Caco-2 (cell line): ENCODE measurements at regions not wholly inside any gene's neighbourhood (a gene's known extent, or its start where the extent isn't known, plus 50 kb on each side); places are given as distances from the start of the nearest gene placed in this dataset.
A peak's percentile ranks its signal among the peaks of the same experiment; 100 is the strongest.

Experiments used
- BruUV-seq: library from RNA; stranded (reverse); fragments of 400-500 nt; replicated peaks from 2 replicates; lab custom pipeline; 2021; lab: Mats Ljungman, UMichigan
- CTCF ChIA-PET: fragments of 300-600 bp; sonication (Branson Sonifier 250); formaldehyde crosslinking; loops from one replicate; lab custom pipeline; 2022; ENCODE audit warnings: antibody characterized with exemption; lab: Charles Lee
- POLR2A ChIA-PET: fragments of 300-600 bp; sonication (Branson Sonifier 250); formaldehyde crosslinking; loops from one replicate; lab custom pipeline; 2022; ENCODE audit warnings: antibody characterized with exemption; lab: Charles Lee
- DNase-seq, 2 experiments: peaks; one replicate each; pipeline versions ENCODE4 v3.0.0 to v3.0.0-alpha.2; 2020 to 2022
- H3K27me3 ChIP-seq: replicated peaks from 2 replicates; pipeline ENCODE4 v1.6.0; 2011; ENCODE audit warnings: low read length; ENCODE audit not compliant: control insufficient read depth, insufficient read depth
- H3K36me3 ChIP-seq: 2 replicates; pipeline ENCODE4 v1.5.1; 2011; ENCODE audit warnings: low read length; ENCODE audit not compliant: control insufficient read depth, insufficient read depth
- H3K4me1 ChIP-seq: fragments of 250-450 bp; sonication (Bioruptor Pico); 2 replicates; pipeline ENCODE4 v1.5.1; 2020; ENCODE audit warnings: mild to moderate bottlenecking
- H3K4me3 ChIP-seq: 2 replicates; pipeline ENCODE4 v1.5.1; 2011; ENCODE audit warnings: low read depth, mild to moderate bottlenecking, control low read depth, low read length
- H3K9me3 ChIP-seq: fragments of 250-450 bp; sonication (Bioruptor Pico); 2 replicates; pipeline ENCODE4 v1.5.1; 2020; ENCODE audit warnings: mild to moderate bottlenecking, moderate library complexity
- H3K27ac Mint-ChIP-seq: one replicate; pipeline ENCODE4 v1.8.0; 2022; ENCODE audit warnings: mixed read lengths; ENCODE audit not compliant: unreplicated experiment
- H3K27me3 Mint-ChIP-seq: one replicate; pipeline ENCODE4 v1.8.0; 2022; ENCODE audit warnings: mixed read lengths; ENCODE audit not compliant: insufficient read depth, unreplicated experiment
- H3K36me3 Mint-ChIP-seq: one replicate; pipeline ENCODE4 v1.8.0; 2022; ENCODE audit warnings: mild to moderate bottlenecking, mixed read lengths; ENCODE audit not compliant: insufficient read depth, unreplicated experiment
- H3K4me1 Mint-ChIP-seq: one replicate; pipeline ENCODE4 v1.8.0; 2022; ENCODE audit warnings: low read depth, mixed read lengths; ENCODE audit not compliant: unreplicated experiment
- H3K4me3 Mint-ChIP-seq: one replicate; pipeline ENCODE4 v1.8.0; 2022; ENCODE audit warnings: mild to moderate bottlenecking, moderate library complexity, mixed read lengths; ENCODE audit not compliant: unreplicated experiment
- H3K9me3 Mint-ChIP-seq: one replicate; pipeline ENCODE4 v1.8.0; 2022; ENCODE audit warnings: mixed read lengths; ENCODE audit not compliant: unreplicated experiment
- CTCF ChIP-seq, 2 experiments: fragments of 200-600 bp in 1 of 2; IDR thresholded peaks; 1 replicate in 1 of 2; 2 replicates in 1 of 2; pipeline versions ENCODE4 v1.5.1 to v1.8.0; 2011 to 2022; ENCODE audit warnings: antibody characterized with exemption in 1 of 2, control low read depth in 1 of 2, inconsistent platforms in 1 of 2, low read depth in 1 of 2, low read length in 1 of 2, mild to moderate bottlenecking in 1 of 2, moderate library complexity in 1 of 2; ENCODE audit not compliant: insufficient read depth in 1 of 2, severe bottlenecking in 1 of 2, unreplicated experiment in 1 of 2
- intact Hi-C: fragments of 100-400 bp; cut with micrococcal nuclease; formaldehyde crosslinking; loops from one replicate; pipeline ENCODE4 v1.10.0; 2022; ENCODE audit not compliant: unreplicated experiment

- no peak overlapping the region for H3K4me3 Mint-ChIP-seq
- peaks cover 23% of the 10 kb centered on the region for H3K4me1 Mint-ChIP-seq
- no TSS peak for BruUV-seq
- H3K4me1 ChIP-seq, result peaks cover 37% of the 10 kb centered on the region
- peaks cover 28% of the 10 kb centered on the region for H3K9me3 Mint-ChIP-seq
- no peak overlapping the region for H3K27ac Mint-ChIP-seq
- no peaks in the 10 kb centered on the region for H3K27me3 ChIP-seq
- no peak for TF ChIP-seq CTCF (IDR thresholded peaks at IDR 0.05; ENCODE audit: insufficient read depth in 1 of 2, low read depth in 1 of 2, low read length in 1 of 2, severe bottlenecking in 1 of 2, unreplicated experiment in 1 of 2)
- no peaks in the 10 kb centered on the region for H3K9me3 ChIP-seq
- POLR2A ChIA-PET, result no interaction called here
- no peaks in the 10 kb centered on the region for H3K36me3 ChIP-seq
- intact Hi-C loops, result no loop called here
- DNase-seq, result no peak
- no peaks in the 10 kb centered on the region for H3K36me3 Mint-ChIP-seq
- H3K27me3 Mint-ChIP-seq, result no peaks in the 10 kb centered on the region
- CTCF ChIA-PET, result no interaction called here
- no peak overlapping the region for H3K4me3 ChIP-seq
These were observed 288.0 kb upstream of the SLC10A2 start for GRCh38 chr13:103354171-103354570.

- intact Hi-C loops, result no loop called here
These were observed 285.0 kb upstream of the SLC10A2 start for GRCh38 chr13:103351035-103351828.

GRCh38 chr13:103350147-103350546, 283.9 kb upstream of the SLC10A2 start:
- no peak for TF ChIP-seq CTCF (IDR thresholded peaks at IDR 0.05; ENCODE audit: insufficient read depth in 1 of 2, low read depth in 1 of 2, low read length in 1 of 2, severe bottlenecking in 1 of 2, unreplicated experiment in 1 of 2)
- H3K36me3 Mint-ChIP-seq, result no peaks in the 10 kb centered on the region
- peaks cover 17% of the 10 kb centered on the region for H3K9me3 Mint-ChIP-seq
- no peak for DNase-seq
- Histone ChIP-seq H3K4me3 (no peak overlapping the region), H3K4me1 (peaks cover 12% of the 10 kb centered on the region), H3K9me3 (no peaks in the 10 kb centered on the region), H3K27me3 (no peaks in the 10 kb centered on the region), H3K36me3 (no peaks in the 10 kb centered on the region)
- no peak overlapping the region for H3K27ac Mint-ChIP-seq
- no TSS peak for BruUV-seq
- CTCF ChIA-PET, result no interaction called here
- no peaks in the 10 kb centered on the region for H3K27me3 Mint-ChIP-seq
- peaks cover 15% of the 10 kb centered on the region for H3K4me1 Mint-ChIP-seq
- intact Hi-C loops, result no loop called here
- no peak overlapping the region for H3K4me3 Mint-ChIP-seq
- POLR2A ChIA-PET, result no interaction called here

More at GRCh38 chr13:103351035-103351828, 285.0 kb upstream of the SLC10A2 start:
- POLR2A ChIA-PET, result no interaction called here
- H3K4me3 ChIP-seq, result no peak overlapping the region
- no peaks in the 10 kb centered on the region for H3K27me3 ChIP-seq
- Mint-ChIP-seq H3K4me3 (peak overlapping the region; percentile 26), H3K9me3 (peaks cover 25% of the 10 kb centered on the region), H3K36me3 (no peaks in the 10 kb centered on the region), H3K4me1 (peaks cover 21% of the 10 kb centered on the region), H3K27ac (peak overlapping the region; percentile 77), H3K27me3 (no peaks in the 10 kb centered on the region)
- peaks cover 12% of the 10 kb centered on the region for H3K4me1 ChIP-seq
- TF ChIP-seq CTCF (IDR thresholded peaks at IDR 0.05; ENCODE audit: insufficient read depth in 1 of 2, low read depth in 1 of 2, low read length in 1 of 2, severe bottlenecking in 1 of 2, unreplicated experiment in 1 of 2), result no peak
- CTCF ChIA-PET, result no interaction called here
- no peaks in the 10 kb centered on the region for H3K9me3 ChIP-seq
- peak; percentile 16 to 42 for DNase-seq
- BruUV-seq, result no TSS peak
- H3K36me3 ChIP-seq, result no peaks in the 10 kb centered on the region
